ENCODE measurements at regions not wholly inside any gene's neighbourhood (a gene's known extent, or its start where the extent isn't known, plus 50 kb on each side); places are given as distances from the start of the nearest gene placed in this dataset.

DNA sequence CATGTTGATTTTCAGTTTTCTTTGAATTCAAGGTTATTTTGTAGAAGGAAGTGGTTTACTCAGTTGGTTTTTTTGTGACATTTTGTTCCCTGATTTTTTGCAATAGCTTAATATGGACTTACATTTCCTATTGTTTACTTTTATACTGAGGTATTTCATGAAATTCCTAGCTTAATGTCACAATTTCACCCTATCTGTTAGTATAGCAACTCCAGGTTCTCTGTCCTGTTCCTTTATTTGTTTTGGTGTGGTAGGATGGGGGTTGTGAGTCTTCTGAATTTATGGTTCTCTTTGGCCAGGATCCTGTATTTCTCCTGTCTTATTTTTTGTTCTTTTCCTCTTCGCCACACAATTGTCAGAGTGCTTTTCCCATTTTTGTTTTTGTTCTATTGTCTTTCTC lies 523.4 kb upstream of the ARRDC3 start:
- Histone ChIP-seq H3K36me3 (no peaks in the 10 kb centered on the region), H3K27me3 (ENCODE audit: low read depth) (no peaks in the 10 kb centered on the region), H3K9me3 (no peaks in the 10 kb centered on the region), H3K27ac (no peak overlapping the region), H3K4me3 (no peak overlapping the region), H3K4me1 (no peaks in the 10 kb centered on the region)
- intact Hi-C loops (cut with DNase I): no loop called here
- no peak for ATAC-seq
- DNase-seq: no peak
- TF ChIP-seq, protein P1, sequence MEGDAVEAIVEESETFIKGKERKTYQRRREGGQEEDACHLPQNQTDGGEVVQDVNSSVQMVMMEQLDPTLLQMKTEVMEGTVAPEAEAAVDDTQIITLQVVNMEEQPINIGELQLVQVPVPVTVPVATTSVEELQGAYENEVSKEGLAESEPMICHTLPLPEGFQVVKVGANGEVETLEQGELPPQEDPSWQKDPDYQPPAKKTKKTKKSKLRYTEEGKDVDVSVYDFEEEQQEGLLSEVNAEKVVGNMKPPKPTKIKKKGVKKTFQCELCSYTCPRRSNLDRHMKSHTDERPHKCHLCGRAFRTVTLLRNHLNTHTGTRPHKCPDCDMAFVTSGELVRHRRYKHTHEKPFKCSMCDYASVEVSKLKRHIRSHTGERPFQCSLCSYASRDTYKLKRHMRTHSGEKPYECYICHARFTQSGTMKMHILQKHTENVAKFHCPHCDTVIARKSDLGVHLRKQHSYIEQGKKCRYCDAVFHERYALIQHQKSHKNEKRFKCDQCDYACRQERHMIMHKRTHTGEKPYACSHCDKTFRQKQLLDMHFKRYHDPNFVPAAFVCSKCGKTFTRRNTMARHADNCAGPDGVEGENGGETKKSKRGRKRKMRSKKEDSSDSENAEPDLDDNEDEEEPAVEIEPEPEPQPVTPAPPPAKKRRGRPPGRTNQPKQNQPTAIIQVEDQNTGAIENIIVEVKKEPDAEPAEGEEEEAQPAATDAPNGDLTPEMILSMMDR (IDR thresholded peaks at IDR 0.05): no peak

DNA sequence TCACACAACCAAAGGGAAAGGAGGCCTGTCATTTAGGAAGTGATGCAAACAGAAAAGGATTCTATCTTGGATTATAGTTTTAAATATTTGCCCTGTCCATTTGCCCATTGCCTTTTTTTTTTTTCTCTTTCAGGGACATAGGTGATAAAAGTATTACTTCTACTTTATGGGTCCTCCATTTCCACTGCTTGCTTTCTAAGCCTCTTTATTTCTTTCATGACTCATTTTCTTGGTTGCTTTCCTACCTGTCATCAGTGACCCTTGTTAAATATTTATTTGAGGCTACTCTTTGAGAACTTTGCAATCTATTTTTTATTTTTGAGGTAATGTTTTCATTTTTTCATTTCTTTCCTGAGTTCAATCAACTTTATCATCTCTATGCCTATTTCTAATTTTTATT lies 522.9 kb upstream of the ARRDC3 start:
- Histone ChIP-seq H3K36me3 (no peaks in the 10 kb centered on the region), H3K27ac (no peak overlapping the region), H3K27me3 (ENCODE audit: low read depth) (no peaks in the 10 kb centered on the region), H3K4me1 (no peaks in the 10 kb centered on the region), H3K4me3 (no peak overlapping the region), H3K9me3 (no peaks in the 10 kb centered on the region)
- intact Hi-C loops (cut with DNase I): no loop called here
- no peak for DNase-seq
- no peak for ATAC-seq
- TF ChIP-seq, protein P1 (IDR thresholded peaks at IDR 0.05): no peak

DNA sequence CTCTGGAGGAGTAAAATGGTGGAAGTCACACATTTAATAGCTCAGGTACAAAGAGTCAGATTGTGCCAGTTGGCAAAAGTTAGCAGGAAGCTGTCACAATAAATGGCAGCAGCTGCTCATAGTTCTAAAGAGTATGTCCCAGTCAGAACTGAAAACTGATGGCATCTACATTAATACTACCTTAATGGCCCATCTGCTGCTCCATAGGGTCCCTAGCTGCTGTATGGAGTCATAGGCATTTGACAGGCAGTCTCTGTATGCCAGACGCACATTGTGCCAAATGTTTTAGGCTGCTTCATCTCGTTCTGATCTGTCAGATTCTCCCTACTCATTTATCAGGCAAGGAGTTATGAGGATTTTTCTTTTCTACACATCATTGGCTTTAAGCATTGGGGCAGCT lies 515.8 kb upstream of the ARRDC3 start:
- Histone ChIP-seq H3K4me1 (no peaks in the 10 kb centered on the region), H3K9me3 (no peaks in the 10 kb centered on the region), H3K36me3 (no peaks in the 10 kb centered on the region), H3K27ac (no peak overlapping the region), H3K27me3 (ENCODE audit: low read depth) (no peaks in the 10 kb centered on the region), H3K4me3 (no peak overlapping the region)
- DNase-seq: no peak
- intact Hi-C loops (cut with DNase I): no loop called here
- TF ChIP-seq, protein P1 (IDR thresholded peaks at IDR 0.05): no peak
- ATAC-seq: no peak

GRCh38 chr5:91898019-91898418 lies 514.9 kb upstream of the ARRDC3 start:
- H3K36me3 ChIP-seq: no peaks in the 10 kb centered on the region
- intact Hi-C loops (cut with DNase I): no loop called here
- TF ChIP-seq, protein P1 (IDR thresholded peaks at IDR 0.05): no peak

DNA sequence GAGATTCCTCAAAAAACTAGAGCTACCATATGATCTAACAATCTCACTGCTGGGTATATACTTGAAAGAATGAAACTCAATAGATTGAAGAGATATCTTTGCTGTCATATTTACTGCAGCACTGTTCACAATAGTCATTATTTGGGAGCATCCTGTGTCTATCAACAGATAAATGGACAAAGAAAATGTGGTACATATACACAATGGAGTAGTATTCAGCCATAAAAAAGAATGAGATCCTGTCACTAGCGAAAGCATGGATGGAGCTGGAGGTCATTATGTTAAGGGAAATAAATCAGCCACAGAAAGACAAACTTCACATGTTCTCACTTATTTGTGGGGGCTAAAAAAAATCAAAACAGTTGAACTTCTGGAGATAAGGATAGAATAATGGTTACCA lies 505.7 kb upstream of the ARRDC3 start:
- H3K27ac ChIP-seq: no peak overlapping the region
- H3K27me3 ChIP-seq (ENCODE audit: low read depth): no peaks in the 10 kb centered on the region
- no peaks in the 10 kb centered on the region for H3K4me1 ChIP-seq
- no peak overlapping the region for H3K4me3 ChIP-seq
- no peaks in the 10 kb centered on the region for H3K9me3 ChIP-seq
- intact Hi-C loops (cut with DNase I): no loop called here
- no peak for ATAC-seq
- DNase-seq: no peak
- TF ChIP-seq, protein P1 (IDR thresholded peaks at IDR 0.05): no peak
- H3K36me3 ChIP-seq: no peaks in the 10 kb centered on the region

More at GRCh38 chr5:91898019-91898418, 514.9 kb upstream of the ARRDC3 start:
- Histone ChIP-seq H3K9me3 (no peaks in the 10 kb centered on the region), H3K27ac (no peak overlapping the region), H3K4me1 (no peaks in the 10 kb centered on the region), H3K4me3 (no peak overlapping the region), H3K27me3 (ENCODE audit: low read depth) (no peaks in the 10 kb centered on the region)
- no peak for ATAC-seq
- no peak for DNase-seq

All from lower lobe of right lung (tissue), 2 donors.